HG03460 (cell line): ENCODE measurements at regions not wholly inside any gene's neighbourhood (a gene's known extent, or its start where the extent isn't known, plus 50 kb on each side); places are given as distances from the start of the nearest gene placed in this dataset.

ENCODE experiments used
- ATAC-seq: cut with Tn5 transposase; IDR thresholded peaks from one replicate; pipeline ENCODE4 v1.9.1; 2021; ENCODE audit not compliant: unreplicated experiment

DNA sequence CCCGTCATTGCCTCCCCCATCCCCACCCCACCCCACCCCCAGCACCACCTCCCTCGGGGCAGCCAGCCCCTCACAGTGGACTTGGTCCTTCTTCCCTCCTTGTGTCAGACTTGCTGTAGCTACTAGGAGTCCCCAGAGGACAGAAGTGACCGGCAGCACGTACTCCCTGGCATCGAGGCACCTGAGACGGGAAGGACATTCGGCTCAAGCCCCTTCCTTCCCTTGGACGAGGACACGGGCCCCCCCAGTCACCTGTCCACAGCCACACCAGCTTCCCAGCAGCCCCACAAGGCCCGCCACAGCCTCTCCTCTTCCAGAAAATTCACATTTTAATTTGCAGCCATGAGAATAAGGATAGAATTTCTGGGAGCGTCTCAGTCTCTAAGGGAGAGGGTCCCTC lies 267.8 kb upstream of the SHH start:
- no peak for ATAC-seq

DNA sequence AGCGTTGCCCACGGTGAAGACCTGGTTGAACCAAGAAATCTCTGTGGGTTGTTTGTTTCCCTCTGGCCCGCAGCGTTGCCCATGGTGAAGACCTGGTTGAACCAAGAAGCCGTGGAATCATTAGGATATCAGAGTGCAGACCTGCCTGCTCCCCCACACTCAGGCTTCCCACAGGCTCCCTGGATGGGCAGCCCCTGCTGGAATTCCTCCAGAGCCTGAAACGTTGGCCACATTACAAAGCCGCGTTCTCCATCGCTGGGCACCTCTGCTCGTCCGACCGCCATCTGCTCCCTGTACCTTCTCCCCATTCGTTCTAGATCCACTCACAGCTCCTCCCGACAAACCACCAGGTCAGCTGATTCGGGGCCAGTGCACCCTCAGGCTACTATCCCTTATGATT lies 266.9 kb upstream of the SHH start:
- ATAC-seq, result no peak

DNA sequence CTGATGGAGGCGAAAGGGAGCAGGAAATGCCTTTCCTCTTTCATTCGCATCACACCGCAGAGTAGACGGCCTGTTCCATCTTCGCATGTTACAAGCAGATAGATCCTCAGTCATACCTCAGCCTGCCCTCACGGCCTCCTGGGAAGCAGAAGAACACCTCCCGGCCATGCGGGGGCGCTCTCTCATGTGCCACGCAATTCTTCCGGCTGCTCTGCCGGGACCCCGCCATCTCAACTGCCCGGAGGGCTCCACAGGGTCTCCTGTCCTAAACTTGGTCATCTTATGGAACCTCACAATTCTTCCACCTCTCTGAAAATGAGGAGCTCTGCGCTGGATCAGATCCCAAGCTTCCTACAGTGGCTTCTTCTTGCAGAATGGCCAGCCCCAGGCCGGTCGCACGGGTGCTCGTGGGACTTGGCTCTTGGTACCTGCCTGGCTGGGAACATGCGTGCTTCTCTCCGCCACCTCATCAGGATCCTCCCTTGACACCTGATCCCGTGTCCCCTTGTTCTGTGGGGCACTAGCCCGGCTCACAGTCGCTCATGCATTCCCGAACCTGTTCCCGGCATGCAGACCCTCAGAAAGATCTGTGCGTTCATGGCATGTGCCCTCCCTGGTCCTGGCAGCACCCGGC lies 262.8 kb upstream of the SHH start:
- no peak for ATAC-seq

DNA sequence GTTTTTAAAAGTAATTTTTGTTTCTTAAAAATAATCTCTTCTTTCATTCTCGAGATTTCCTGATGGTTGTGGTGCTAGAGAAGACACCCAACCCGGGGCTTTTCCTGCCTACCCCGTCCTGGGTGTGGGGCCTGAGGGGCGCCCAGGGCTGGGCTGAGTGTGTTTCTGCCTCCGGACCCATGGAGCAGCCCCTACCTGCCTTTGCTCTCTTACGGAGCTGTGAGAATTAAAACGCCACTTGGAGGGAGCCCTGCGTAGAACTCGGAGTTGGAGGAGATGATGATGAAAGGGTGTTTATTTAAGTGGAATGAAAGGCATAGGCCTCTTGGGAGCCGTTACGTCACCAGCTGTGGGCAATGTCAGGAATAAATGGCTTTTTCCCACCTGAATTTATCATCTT lies 261.8 kb upstream of the SHH start:
- no peak for ATAC-seq

DNA sequence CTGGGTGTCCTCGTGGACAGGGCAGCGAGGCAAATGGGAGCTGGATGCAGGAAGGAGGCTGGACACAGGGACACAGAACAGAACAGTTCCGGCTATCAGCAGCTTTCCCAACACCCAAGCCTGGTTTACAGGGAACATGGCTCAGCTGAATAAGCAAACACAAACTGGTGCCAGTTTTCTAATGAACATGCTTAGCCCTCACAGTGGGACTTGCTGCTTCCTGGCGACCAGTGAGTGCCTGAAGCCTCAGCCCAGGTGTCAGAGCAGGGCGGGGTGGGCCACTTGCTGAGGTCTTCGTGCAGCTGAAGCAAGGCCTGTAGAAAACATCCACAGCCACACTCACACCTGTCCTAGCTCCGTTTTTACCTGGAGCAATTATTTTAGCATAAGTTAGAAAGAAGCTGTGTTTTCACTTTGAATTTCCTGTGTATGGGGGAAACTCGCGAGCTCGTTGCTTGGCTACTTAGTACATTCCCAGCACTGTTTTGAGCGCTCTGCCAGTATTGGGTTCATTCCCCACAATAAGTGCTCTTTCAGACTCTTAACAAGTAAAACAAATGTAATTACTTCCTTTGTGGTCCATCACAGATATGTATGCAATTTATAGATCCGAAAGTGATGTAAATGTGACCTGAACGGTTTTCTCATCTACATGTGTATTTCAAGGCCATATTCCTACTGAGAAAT lies 261.2 kb upstream of the SHH start:
- ATAC-seq, result no peak

DNA sequence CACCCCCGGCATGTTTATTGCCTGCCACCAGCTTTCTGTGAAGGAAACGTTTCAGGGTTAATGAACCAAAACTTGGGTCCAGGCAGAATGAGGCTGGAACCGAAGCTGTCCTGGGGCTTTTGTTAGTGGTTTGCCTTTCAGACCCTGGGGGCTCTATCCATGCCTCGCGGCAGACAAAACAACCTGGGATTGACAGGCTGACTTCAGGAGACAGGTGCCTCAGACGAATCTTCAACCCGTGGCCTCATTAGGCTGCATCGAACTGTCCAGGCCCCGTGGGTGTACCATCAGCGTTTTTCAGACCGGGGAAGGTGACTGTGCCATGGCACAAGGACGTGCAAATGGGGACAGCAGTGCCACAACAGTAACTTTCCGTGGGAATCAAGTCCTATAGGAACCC lies 259.3 kb upstream of the SHH start:
- ATAC-seq, result no peak

DNA sequence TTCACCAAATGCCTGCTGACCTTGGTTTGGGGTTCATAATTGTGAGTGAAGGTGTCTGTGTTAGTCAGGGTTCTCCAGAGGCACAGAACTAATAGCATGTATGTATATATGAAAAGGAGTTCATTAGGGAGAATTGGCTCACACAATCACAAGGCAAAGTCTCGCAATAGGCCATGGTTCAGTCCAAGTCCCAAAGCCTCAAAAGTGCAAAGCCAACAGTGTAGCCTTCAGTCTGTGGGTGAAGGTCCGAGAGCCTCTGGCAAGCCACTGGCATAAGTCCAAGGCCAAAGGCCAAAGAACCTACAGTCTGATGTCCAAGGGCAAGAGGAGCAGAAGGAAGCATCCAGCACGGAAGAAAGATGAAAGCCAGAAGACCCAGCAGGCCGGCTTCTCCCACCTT lies 257.6 kb upstream of the SHH start:
- ATAC-seq, result no peak

DNA sequence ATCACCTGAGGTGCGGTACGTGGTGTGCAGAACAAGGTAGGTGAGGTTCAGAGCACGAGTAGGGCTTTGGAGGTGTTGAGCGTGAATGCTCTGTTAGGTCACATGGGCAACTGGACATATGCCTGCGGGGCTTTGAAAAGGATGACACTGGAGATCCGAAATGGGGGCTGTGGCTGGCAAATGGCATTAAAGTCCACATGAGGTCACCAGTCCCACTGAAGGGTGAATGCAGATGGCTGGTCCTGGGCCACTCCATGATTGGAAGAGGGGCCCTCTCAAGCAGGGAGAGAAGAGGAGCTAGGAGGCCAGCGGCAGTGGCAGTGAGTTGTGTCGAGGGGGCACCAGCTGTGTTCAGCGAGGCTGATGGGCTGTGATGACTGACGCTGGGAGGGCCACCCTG lies 254.9 kb upstream of the SHH start:
- ATAC-seq, result no peak

DNA sequence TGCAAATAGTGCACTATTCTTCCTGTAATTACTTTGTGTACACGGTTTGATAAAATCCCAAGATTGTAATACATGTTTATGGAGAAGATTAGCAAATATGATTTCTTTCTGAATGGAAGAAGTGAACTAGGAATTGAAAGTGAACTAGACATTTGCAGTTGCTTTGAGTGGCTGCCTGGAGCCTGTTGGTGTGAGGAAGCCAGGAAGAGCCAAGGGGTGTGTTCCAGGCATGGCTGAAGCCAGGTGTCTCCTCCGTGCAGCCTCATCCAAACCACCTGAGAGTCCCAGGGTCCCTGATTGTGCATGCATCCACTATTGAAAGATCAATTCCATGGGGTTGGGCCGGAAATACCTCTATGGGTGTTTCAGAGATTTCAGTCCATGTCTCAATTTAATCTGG lies 253.1 kb upstream of the SHH start:
- no peak for ATAC-seq

DNA sequence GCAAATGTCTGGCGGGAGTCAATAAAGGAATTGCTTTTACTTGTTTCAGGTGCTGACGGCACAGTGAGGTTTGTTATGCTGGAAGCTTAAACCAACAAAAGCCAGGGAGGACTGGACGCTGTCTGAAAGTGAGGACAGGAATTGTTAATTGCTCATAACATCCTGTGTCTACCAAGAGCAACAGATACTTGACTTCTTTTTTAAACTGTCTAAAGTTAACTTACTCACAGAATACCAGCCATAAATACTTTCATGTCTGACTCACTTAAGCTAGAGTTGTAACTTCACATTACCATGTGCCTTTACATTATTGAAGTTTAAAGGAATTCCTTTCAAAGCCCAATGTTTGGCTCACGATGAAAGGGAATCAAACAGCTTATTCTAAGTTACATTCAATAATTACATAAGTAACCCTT lies 252.7 kb upstream of the SHH start:
- ATAC-seq, result no peak

DNA sequence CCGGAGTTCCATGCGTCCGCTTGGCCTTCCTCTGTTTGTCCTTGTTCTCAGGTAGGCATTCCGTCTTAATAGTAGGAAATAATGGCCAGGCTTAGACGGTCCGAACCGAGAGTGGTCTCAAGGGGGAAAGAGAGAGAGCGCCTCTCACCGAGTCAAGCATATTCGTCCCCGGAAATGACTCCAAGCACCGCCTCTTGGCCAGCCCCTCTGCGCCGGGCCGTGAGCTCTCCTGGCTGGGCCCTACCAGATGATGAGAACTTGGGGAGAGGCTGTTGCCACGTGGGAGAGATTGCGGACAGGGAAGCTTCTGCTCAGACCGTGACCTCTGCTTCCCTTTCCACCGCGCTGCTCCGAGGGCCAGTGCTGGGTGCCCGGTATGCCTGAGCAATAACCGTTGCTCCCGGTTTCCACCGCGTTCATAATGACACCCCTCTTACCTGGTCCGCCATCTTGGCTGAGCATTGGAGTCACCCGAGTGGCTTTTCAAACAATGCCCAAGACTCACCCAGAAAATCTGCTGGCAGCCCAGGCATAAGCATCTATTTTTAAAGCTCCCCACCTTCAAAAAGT lies 251.1 kb upstream of the SHH start:
- no peak for ATAC-seq

DNA sequence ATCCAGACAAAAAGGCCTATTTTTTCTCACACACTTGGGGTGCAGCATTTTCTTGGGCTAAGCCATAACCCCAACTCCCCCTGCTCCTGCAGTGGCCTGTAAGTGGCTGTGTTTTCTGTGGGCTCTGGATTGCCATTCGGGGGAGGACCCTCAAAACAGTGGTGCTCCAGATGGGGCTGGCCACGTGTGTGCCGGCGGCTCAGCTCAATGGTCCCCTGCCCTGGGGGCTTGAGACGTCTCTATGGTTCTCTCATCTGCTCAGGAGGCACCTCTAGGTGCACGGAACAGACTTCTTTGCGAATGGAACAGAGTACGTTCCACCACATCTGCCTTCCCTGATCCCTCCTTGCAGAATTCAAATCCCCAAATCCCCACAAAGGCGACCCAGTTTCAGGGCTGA lies 250.0 kb upstream of the SHH start:
- ATAC-seq, result no peak

DNA sequence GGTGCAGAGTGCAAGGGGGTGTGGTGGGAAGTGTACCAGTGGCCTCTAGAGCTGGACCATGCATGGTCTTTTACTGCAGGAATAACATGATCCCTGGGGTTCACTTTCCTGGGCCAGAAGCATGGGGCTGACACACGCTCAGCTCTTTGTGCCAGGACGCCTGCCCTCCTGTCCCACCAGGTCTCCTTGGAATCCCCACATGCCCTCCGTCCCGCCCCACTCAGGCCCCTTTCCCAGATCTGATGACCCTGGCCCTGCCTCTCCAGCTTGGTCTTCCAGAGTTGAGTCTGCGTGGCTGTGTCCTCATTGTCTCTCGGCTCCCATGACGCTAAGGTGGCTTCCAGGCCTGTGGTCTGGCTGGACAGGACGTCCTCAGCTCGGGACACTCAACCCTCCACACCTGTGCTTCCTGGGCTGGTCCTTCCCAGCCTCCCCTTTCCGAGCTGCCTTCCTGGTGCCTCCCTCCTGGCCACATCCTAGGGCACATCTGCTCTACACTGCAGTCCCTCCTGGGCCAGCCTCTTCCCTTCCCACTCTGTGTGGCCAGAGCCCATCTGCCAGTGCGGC lies 249.5 kb upstream of the SHH start:
- no peak for ATAC-seq

DNA sequence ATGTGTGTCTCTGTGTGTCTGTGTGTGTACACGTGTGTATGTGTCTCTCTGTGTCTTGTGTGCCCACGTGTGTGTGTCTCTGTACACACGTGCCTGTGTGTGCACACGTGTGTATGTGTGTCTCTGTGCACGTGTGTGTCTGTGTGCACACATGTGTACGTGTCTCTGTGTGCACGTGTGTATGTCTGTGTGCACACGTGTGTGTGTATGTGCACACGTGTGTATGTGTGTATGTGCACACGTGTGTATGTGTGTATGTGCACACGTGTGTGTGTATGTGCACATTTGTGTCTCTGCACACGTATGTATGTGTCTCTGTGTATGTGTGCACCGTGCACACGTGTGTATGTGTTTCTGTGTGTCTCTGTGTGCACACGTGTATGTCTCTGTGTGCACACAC lies 248.7 kb upstream of the SHH start:
- no peak for ATAC-seq

DNA sequence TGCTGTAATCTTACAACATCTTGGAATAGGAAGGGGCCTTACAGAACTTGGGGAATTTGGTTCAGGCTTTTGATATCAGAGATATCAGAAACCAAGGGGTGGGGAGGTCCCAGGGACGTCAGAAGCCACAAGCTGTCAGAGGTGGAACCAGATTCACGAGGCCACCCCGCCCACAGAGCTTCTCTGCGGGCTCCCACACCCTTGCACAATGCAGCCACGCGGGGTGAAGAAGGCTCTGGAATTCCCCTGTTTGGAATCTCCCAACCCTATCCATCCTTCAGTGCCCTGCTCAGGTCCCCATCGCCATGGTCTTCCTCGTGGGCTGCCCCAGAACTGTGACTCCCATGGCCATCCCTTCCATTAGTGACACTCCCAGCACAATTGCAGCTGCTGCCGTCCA lies 247.1 kb upstream of the SHH start:
- ATAC-seq, result no peak

DNA sequence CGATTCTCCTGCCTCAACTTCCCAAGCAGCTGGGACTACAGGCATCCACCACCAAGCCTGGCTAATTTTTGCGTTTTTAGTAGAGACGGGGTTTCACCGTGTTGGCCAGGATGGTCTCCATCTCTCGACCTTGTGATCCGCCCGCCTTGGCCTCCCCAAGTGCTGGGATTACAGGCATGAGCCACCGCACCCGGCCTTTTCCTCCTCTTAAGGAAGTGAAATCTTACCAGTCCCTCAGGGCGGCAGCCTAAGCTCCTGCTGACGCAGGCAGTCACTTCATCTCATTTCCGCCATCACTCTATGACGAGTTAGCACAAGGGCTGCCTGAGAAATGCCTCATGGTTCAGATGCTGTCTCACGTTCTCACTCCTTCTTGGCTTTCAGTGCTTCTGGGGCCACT lies 246.0 kb upstream of the SHH start:
- ATAC-seq, result no peak

DNA sequence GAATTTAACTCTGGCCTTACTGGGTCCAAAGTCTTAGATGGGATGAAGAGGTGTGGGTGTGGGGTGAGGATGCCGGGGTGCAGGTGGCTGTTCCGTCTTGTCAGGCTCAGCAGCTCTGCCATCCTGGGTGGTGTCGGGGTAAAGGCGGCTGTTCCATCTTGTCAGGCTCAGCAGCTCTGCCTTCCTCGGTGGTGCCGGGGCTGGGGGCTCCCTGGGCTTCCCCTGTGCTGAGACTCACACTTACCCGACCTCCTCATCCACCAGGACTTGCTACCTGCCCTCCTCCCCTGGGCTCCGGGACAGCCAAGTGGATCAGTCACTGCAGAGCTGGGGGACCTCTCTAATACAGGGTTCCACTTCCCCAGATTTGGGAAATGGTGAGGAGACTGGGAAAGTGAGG lies 244.3 kb upstream of the SHH start:
- no peak for ATAC-seq

DNA sequence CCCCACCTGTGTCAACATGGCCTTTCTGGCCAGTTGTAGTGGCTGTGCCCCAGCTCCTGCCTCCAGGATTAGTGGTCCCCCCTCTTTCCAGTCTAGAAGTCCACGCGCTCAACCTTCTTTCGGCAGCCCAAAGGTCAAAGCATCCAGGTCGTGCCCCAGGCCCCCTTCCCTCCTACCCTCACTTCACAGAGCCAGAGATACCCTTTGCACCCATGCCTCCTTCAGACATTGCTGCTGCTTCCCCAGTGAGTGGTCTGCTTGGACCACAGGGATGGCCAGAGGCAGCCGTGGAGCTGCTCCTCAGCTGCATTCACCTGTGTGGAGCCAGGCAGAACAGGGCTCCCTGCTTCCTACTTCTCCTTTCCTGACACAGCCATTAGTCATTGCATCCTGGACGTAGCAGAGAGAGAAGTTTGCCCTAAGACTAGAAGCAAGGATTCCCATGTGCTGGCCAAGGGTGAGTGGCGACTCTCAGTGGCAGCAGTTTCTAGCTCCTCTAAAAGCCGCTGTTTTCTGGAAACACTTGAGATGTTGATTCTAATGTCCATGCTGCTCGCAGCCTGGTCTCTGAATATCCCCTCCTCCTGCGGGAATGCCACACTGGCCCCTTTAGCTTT lies 243.1 kb upstream of the SHH start:
- no peak for ATAC-seq

DNA sequence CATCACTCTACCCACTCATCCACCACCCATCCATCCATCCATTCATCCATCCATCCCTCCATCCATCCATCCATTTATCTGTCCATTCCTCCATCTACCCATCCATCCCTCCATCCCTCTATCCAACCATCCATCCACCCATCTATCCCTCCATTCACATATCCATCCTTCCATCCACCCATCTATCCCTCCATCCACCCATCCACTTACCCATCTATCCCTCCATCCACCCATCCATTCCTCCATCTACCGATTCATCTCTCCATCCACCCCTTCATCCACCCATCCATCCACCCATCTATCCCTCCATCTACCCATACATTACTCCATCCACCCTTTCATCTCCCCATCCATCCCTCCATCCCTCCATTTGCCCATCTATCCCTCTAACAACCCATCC lies 239.6 kb upstream of the SHH start:
- no peak for ATAC-seq

DNA sequence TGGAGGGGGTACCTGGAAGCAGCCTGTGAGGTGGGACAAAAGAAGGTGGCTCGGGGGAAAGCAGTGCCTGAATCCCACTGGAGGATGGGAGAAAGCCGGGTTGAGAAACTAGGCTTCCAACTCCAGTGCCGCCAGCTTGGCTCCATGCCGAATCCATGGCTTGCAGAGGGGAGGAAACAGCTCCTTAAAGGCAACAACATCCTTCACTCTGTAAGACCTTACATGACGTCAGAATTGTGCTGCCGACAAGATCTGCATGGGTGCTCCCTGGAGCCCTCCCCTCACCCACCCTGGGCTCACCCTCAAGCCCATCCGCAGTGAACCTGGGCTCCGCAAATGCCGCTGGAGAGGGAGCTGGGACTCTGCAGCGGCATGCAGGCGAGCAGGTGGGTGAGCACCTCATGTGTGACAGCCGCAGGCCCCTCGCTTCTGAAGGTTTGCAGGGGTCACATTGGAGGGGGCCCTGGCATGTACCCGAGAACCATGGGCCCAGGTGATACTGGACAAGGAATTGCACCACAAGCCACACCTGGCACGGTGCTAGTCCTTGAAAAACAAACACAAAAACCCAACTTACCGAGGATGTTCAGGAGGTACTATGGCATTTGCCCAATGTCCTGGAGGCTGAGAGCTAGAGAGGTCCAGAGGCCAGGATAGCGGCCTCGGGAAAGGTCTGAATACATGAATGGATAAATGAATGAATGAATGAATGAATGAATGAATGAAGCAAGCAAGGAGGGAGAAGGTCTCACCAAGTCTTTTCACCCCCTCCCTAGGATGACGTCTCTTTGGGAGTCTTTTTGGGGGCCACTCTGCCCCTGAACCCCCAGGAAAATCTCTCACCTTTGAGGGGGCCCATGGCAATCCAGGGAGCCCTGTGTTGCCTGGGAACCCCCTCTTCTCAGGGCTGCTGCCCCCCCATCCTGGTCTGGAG lies 238.6 kb upstream of the SHH start:
- ATAC-seq, result no peak

DNA sequence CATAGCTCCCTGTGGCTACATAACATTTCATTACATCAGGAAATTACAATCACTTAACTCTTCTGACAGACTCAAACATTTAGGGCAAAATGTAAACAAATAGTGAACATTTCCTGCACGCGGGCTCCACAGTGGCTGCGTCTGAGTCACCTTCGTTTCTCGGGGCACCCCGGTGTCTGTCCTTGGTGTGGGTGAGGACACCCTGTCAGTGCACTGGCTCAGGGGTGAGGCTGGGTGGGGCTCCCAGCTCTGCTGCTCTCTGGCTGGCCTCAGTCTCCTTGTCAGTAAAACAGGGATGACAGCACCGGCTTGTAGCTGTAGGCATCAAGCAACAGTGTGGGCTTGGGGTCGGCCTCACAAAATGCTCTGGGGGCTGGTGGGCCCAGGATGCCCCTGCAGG lies 237.1 kb upstream of the SHH start:
- ATAC-seq, result no peak
